ENCODE measurements at regions not wholly inside any gene's neighbourhood (a gene's known extent, or its start where the extent isn't known, plus 50 kb on each side); places are given as distances from the start of the nearest gene placed in this dataset.

- Histone ChIP-seq H3K23ac (ENCODE audit: insufficient read length) (no peak overlapping the region), H3K14ac (ENCODE audit: insufficient read length) (no peak overlapping the region), H3K27ac (ENCODE audit: low read depth, low read length) (no peak overlapping the region), H2BK12ac (ENCODE audit: low read depth, low read length) (no peak overlapping the region), H3K18ac (ENCODE audit: extremely low read depth, low read length) (no peak overlapping the region), H3K27me3 (replicated peaks in 1 of 4; ENCODE audit: control insufficient read depth in 3 of 4, extremely low read depth in 1 of 4, insufficient read depth in 3 of 4, low read length in 3 of 4) (no peaks in the 10 kb centered on the region), H4K8ac (ENCODE audit: extremely low read depth, insufficient read depth, low read length) (no peak overlapping the region), H2AFZ (ENCODE audit: low read length) (no peak overlapping the region), H3K56ac (replicated peaks; ENCODE audit: insufficient read length, low read depth, low read length) (no peak overlapping the region), H3K9me3 (ENCODE audit: insufficient read depth in 2 of 2, low read depth in 1 of 2, low read length in 1 of 2) (peaks cover 6 to 8% of the 10 kb centered on the region in 2 experiments; a peak in 1 of 4 replicates), H4K20me1 (replicated peaks in 1 of 2; ENCODE audit: control insufficient read depth in 1 of 2, insufficient read depth in 2 of 2, low read length in 2 of 2) (no peaks in the 10 kb centered on the region), H4K91ac (replicated peaks; ENCODE audit: insufficient read length, low read length) (no peak overlapping the region), H3K23me2 (ENCODE audit: low read depth, low read length) (no peaks in the 10 kb centered on the region), H2BK5ac (ENCODE audit: low read depth, low read length) (no peak overlapping the region), H3K9ac (replicated peaks in 1 of 4; ENCODE audit: extremely low read depth in 1 of 4, low read depth in 3 of 4, low read length in 3 of 4) (no peak overlapping the region), H3K4me3 (ENCODE audit: extremely low read depth in 1 of 4, insufficient read depth in 2 of 4, low read depth in 3 of 4, low read length in 4 of 4) (no peak overlapping the region), H3K79me2 (ENCODE audit: control insufficient read depth in 1 of 2, insufficient read depth in 2 of 2, low read length in 2 of 2) (no peaks in the 10 kb centered on the region), H2AK5ac (ENCODE audit: low read depth, low read length) (no peak overlapping the region), H3K4ac (replicated peaks; ENCODE audit: insufficient read length, low read depth, low read length) (no peak overlapping the region), H3K79me1 (ENCODE audit: low read depth, low read length) (no peaks in the 10 kb centered on the region), H4K5ac (ENCODE audit: insufficient read length, low read depth, low read length) (no peak overlapping the region), H2BK20ac (ENCODE audit: low read length) (no peak overlapping the region), H3K36me3 (ENCODE audit: control insufficient read depth in 2 of 4, insufficient read depth in 4 of 4, low read length in 3 of 4) (no peaks in the 10 kb centered on the region), H2BK15ac (ENCODE audit: low read length) (no peak overlapping the region), H3K4me1 (replicated peaks in 1 of 4; ENCODE audit: control insufficient read depth in 3 of 4, insufficient read depth in 4 of 4, low read length in 3 of 4) (peaks cover 0 to 5% (median 2%) of the 10 kb centered on the region in 4 experiments; a peak in 5 of 7 replicates), H2BK120ac (replicated peaks; ENCODE audit: low read depth, low read length) (no peak overlapping the region), H3K4me2 (ENCODE audit: insufficient read depth in 1 of 2, low read depth in 2 of 2, low read length in 2 of 2) (no peak overlapping the region)
- WGBS, 2 experiments (ENCODE audit: extremely low coverage in 1 of 2, insufficient coverage in 1 of 2, insufficient read length in 1 of 2, insufficient replicate concordance in 2 of 2, low coverage in 1 of 2, low lambda C conversion rate in 2 of 2, missing lambda C conversion rate in 1 of 2) = 94% methylated on average over 4 of the region's 4 CpGs; no CpG with 5 or more reads in 1 of the 2 experiments
- FAIRE-seq = no peak
- CTCF ChIA-PET (ENCODE audit: partially characterized antibody) = interaction anchor here (1.2 to 2.0 kb wide), 2 partner anchors 9 to 154 kb away, joined by 3 to 4 read pairs; no protein-coding TSS in a partner anchor
- DNase-seq (ENCODE audit: low read depth in 1 of 2, low spot score in 2 of 2) = no peak
- POLR2A ChIA-PET (ENCODE audit: partially characterized antibody) = no interaction called here
- TF ChIP-seq CHD7 (IDR thresholded peaks at IDR 0.05; ENCODE audit: insufficient replicate concordance, low read length) = no peak
Measured at GRCh38 chr7:135858379-135858778, 109.8 kb upstream of the FAM180A start.

All from H1 (cell line).